DMS153 (cell line): ENCODE measurements at regions not wholly inside any gene's neighbourhood (a gene's known extent, or its start where the extent isn't known, plus 50 kb on each side); places are given as distances from the start of the nearest gene placed in this dataset.

Source experiments
- DNase-seq: peaks from one replicate; lab custom pipeline; 2025; lab: John Stamatoyannopoulos, UW

- DNase-seq = no peak
Measured at GRCh38 chr2:185147361-185147760, 549.0 kb downstream of the ZNF804A start.

- DNase-seq = no peak
Measured at GRCh38 chr2:185152186-185152585, 553.9 kb downstream of the ZNF804A start.

- no peak for DNase-seq
Measured at GRCh38 chr2:185161701-185162100, 563.4 kb downstream of the ZNF804A start.

- no peak for DNase-seq
Measured at GRCh38 chr2:185174353-185174752, 564.3 kb upstream of the FSIP2 start.

- no peak for DNase-seq
Measured at GRCh38 chr2:185179743-185180142, 558.9 kb upstream of the FSIP2 start.

- no peak for DNase-seq
Measured at GRCh38 chr2:185181901-185182300, 556.7 kb upstream of the FSIP2 start.

GRCh38 chr2:185185044-185185443 is 553.6 kb upstream of the FSIP2 start:
- DNase-seq = no peak

- DNase-seq = no peak
Measured at GRCh38 chr2:185187421-185187820, 551.2 kb upstream of the FSIP2 start.

GRCh38 chr2:185188656-185189055 is 549.9 kb upstream of the FSIP2 start:
- no peak for DNase-seq

- DNase-seq = peak; percentile 48
Measured at GRCh38 chr2:185201063-185201462, 537.5 kb upstream of the FSIP2 start.

GRCh38 chr2:185202381-185202780 is 536.2 kb upstream of the FSIP2 start:
- DNase-seq = no peak

- DNase-seq = no peak
Measured at GRCh38 chr2:185202945-185203528, 535.6 kb upstream of the FSIP2 start.

- DNase-seq = no peak
Measured at GRCh38 chr2:185208261-185208660, 530.3 kb upstream of the FSIP2 start.

GRCh38 chr2:185215497-185215896 is 523.1 kb upstream of the FSIP2 start:
- no peak for DNase-seq

- no peak for DNase-seq
Measured at GRCh38 chr2:185219981-185220380, 518.6 kb upstream of the FSIP2 start.

- no peak for DNase-seq
Measured at GRCh38 chr2:185222311-185222710, 516.3 kb upstream of the FSIP2 start.

- DNase-seq = no peak
Measured at GRCh38 chr2:185227391-185227790, 511.2 kb upstream of the FSIP2 start.

- DNase-seq = no peak
Measured at GRCh38 chr2:185239491-185239890, 499.1 kb upstream of the FSIP2 start.

- DNase-seq = no peak
Measured at GRCh38 chr2:185240796-185241195, 497.8 kb upstream of the FSIP2 start.

- no peak for DNase-seq
Measured at GRCh38 chr2:185241556-185241955, 497.0 kb upstream of the FSIP2 start.

GRCh38 chr2:185242462-185242861 is 496.1 kb upstream of the FSIP2 start:
- DNase-seq = no peak

GRCh38 chr2:185245216-185245615 is 493.4 kb upstream of the FSIP2 start:
- DNase-seq = no peak

GRCh38 chr2:185245806-185246205 is 492.8 kb upstream of the FSIP2 start:
- DNase-seq = no peak

- no peak for DNase-seq
Measured at GRCh38 chr2:185246717-185247116, 491.9 kb upstream of the FSIP2 start.

- DNase-seq = no peak
Measured at GRCh38 chr2:185255566-185255965, 483.0 kb upstream of the FSIP2 start.
